SKM-1 (cell line): ENCODE measurements at regions not wholly inside any gene's neighbourhood (a gene's known extent, or its start where the extent isn't known, plus 50 kb on each side); places are given as distances from the start of the nearest gene placed in this dataset.

Experiments used
- DNase-seq: peaks from one replicate; lab custom pipeline; 2025; ENCODE audit not compliant: unreplicated experiment; lab: John Stamatoyannopoulos, UW

GRCh38 chr3:56985878-56986277 lies 74.6 kb upstream of the SPATA12 start:
- DNase-seq, result no peak

GRCh38 chr3:56985460-56985859 lies 75.0 kb upstream of the SPATA12 start:
- no peak for DNase-seq

- DNase-seq, result no peak
Measured at GRCh38 chr3:56983427-56983826, 77.0 kb upstream of the SPATA12 start.

GRCh38 chr3:56981445-56982230 lies 78.8 kb upstream of the SPATA12 start:
- DNase-seq, result no peak

- peak; percentile 89 for DNase-seq
Measured at GRCh38 chr3:56980798-56981390, 79.6 kb upstream of the SPATA12 start.

GRCh38 chr3:56980243-56980642 lies 80.2 kb upstream of the SPATA12 start:
- no peak for DNase-seq

GRCh38 chr3:56979791-56980190 lies 80.7 kb upstream of the SPATA12 start:
- DNase-seq, result no peak

- no peak for DNase-seq
Measured at GRCh38 chr3:56977561-56977889, 82.9 kb upstream of the SPATA12 start.

GRCh38 chr3:56976651-56977560 lies 83.6 kb upstream of the SPATA12 start:
- no peak for DNase-seq

- DNase-seq, result no peak
Measured at GRCh38 chr3:56975567-56975966, 84.9 kb upstream of the SPATA12 start.

GRCh38 chr3:56974247-56974930 lies 86.1 kb upstream of the SPATA12 start:
- no peak for DNase-seq

GRCh38 chr3:56971816-56972215 lies 88.6 kb upstream of the SPATA12 start:
- no peak for DNase-seq

- no peak for DNase-seq
Measured at GRCh38 chr3:56971261-56971660, 89.2 kb upstream of the SPATA12 start.

- DNase-seq, result peak; percentile 55
Measured at GRCh38 chr3:56970461-56970879, 90.0 kb upstream of the SPATA12 start.

- DNase-seq, result no peak
Measured at GRCh38 chr3:56969851-56970250, 90.6 kb upstream of the SPATA12 start.

- DNase-seq, result no peak
Measured at GRCh38 chr3:56966509-56966908, 94.0 kb upstream of the SPATA12 start.

- DNase-seq, result no peak
Measured at GRCh38 chr3:56966104-56966503, 94.4 kb upstream of the SPATA12 start.

- DNase-seq, result no peak
Measured at GRCh38 chr3:56962922-56963321, 97.5 kb upstream of the SPATA12 start.

- no peak for DNase-seq
Measured at GRCh38 chr3:56962206-56962605, 98.3 kb upstream of the SPATA12 start.

- DNase-seq, result no peak
Measured at GRCh38 chr3:56960234-56960917, 100.1 kb upstream of the SPATA12 start.

GRCh38 chr3:56958879-56959278 lies 101.6 kb upstream of the SPATA12 start:
- no peak for DNase-seq
